Fibroblast of lung (primary cell): ENCODE measurements at regions not wholly inside any gene's neighbourhood (a gene's known extent, or its start where the extent isn't known, plus 50 kb on each side); places are given as distances from the start of the nearest gene placed in this dataset.

Experiments
- DNase-seq, 2 donors: peaks; one replicate each; pipeline versions ENCODE4 v3.0.0 to v3.0.0-alpha.2; 2010; ENCODE audit warnings: low read depth in 2 of 2
- H2AFZ ChIP-seq: 2 replicates; pipeline ENCODE4 v1.5.1; 2012; ENCODE audit warnings: low read length, control low read depth, inconsistent platforms
- H3K27ac ChIP-seq: 2 replicates; pipeline ENCODE4 v1.5.1; 2011; ENCODE audit warnings: low read length, control low read depth; ENCODE audit not compliant: insufficient read depth
- H3K27me3 ChIP-seq: 2 replicates; pipeline ENCODE4 v1.5.1; 2011; ENCODE audit warnings: mild to moderate bottlenecking, low read length; ENCODE audit not compliant: control insufficient read depth, insufficient read depth
- H3K36me3 ChIP-seq: 2 replicates; pipeline ENCODE4 v1.5.1; 2011; ENCODE audit warnings: low read length; ENCODE audit not compliant: control insufficient read depth, insufficient read depth
- H3K4me1 ChIP-seq: 2 replicates; pipeline ENCODE4 v1.5.1; 2011; ENCODE audit warnings: low read length; ENCODE audit not compliant: control insufficient read depth, insufficient read depth; ENCODE audit errors: extremely low read depth
- H3K4me2 ChIP-seq: 2 replicates; pipeline ENCODE4 v1.5.1; 2011; ENCODE audit warnings: low read length, control low read depth; ENCODE audit not compliant: insufficient read depth; ENCODE audit errors: extremely low read depth
- H3K4me3 ChIP-seq, 4 experiments: fragments of 200-600 bp in 1 of 4; sonication (generic) in 1 of 4; replicated peaks in 1 of 4; 2 replicates each; pipeline ENCODE4 v1.5.1; 2011 to 2016; ENCODE audit warnings: low read length in 4 of 4, low read depth in 3 of 4, mild to moderate bottlenecking in 3 of 4, control low read depth in 2 of 4, inconsistent platforms in 1 of 4, mixed read lengths in 1 of 4; ENCODE audit not compliant: insufficient read depth in 1 of 4; ENCODE audit errors: control extremely low read depth in 1 of 4
- H3K79me2 ChIP-seq: 2 replicates; pipeline ENCODE4 v1.5.1; 2012; ENCODE audit warnings: mild to moderate bottlenecking, low read length, inconsistent platforms; ENCODE audit not compliant: control insufficient read depth, insufficient read depth
- H3K9ac ChIP-seq: 2 replicates; pipeline ENCODE4 v1.5.1; 2011; ENCODE audit warnings: mild to moderate bottlenecking, low read length, control low read depth; ENCODE audit not compliant: insufficient read depth
- H3K9me3 ChIP-seq: 2 replicates; pipeline ENCODE4 v1.5.1; 2012; ENCODE audit warnings: low read depth, low read length; ENCODE audit not compliant: control insufficient read depth, insufficient read depth
- H4K20me1 ChIP-seq: 2 replicates; pipeline ENCODE4 v1.5.1; 2011; ENCODE audit warnings: low read length; ENCODE audit not compliant: control insufficient read depth, insufficient read depth; ENCODE audit errors: extremely low read depth
- EZH2 ChIP-seq: IDR thresholded peaks from 2 replicates; pipeline ENCODE4 v1.5.1; 2012; ENCODE audit warnings: low read length, control low read depth, mild to moderate bottlenecking; ENCODE audit errors: missing control alignments
- TF ChIP-seq, protein P1 (sequence below), 2 donors: IDR thresholded peaks in 1 of 2; conservative IDR thresholded peaks in 1 of 2; 1 replicate in 1 of 2; 2 replicates in 1 of 2; pipeline ENCODE4 v1.5.1; 2011 to 2012; ENCODE audit warnings: low read length in 2 of 2, control low read depth in 1 of 2, inconsistent platforms in 1 of 2, low read depth in 1 of 2, mild to moderate bottlenecking in 1 of 2

DNA sequence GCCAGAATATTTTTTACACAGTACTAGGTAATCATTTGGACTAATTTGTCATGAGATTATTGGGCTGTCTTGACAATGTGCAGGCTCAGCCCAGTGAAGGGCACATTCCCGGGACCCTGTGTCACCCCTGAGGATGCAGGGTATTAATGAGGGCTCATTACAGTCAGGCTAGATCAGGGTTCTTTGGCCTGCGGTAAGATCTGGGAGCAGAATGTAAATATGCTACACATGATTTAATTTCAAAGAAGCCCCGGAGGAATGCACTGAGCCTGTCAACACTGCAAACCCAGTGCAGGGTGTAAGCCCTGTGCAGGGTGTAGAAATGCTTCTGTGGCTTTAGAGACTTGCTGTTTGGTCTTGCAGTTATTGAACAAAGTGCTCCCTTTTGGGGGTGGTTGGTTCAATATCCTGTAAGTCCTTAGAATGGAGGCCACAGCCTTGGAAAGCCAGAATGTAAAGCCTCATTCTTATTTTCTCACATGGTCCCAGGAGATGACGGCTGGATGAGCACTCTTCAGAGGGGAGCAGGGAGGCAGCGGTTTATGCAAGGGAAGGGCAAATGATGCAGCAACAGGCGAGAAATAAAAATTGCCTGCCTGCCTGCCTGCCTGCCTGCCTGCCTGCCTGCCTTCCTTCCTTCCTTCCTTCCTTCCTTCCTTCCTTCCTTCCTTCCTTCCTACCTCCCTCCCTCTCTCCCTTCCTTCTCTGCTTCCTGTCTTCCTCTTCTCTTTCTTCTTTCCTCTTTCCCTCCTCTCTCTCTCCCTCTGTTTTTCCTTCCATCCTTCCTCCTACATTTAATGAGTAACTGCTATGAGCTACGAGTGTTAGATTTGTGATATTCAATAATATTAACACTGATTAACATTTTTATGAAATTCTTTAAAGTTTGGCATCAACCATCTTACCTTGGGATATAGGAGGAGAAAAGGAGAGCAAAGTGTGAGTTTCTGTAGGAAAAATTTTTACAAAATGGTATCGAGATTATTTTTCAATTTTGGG lies 148.8 kb downstream of the VAPA start:
- Histone ChIP-seq H3K36me3 (no peaks in the 10 kb centered on the region), H3K27me3 (no peaks in the 10 kb centered on the region), H3K27ac (no peak overlapping the region), H3K4me2 (no peak overlapping the region), H3K9me3 (no peaks in the 10 kb centered on the region), H3K9ac (no peak overlapping the region), H2AFZ (no peak overlapping the region), H4K20me1 (no peaks in the 10 kb centered on the region), H3K4me1 (peaks cover 7% of the 10 kb centered on the region), H3K79me2 (no peaks in the 10 kb centered on the region), H3K4me3 (no peak overlapping the region)
- DNase-seq: peak; percentile 36 to 65
- no peak for TF ChIP-seq EZH2
- TF ChIP-seq, protein P1, sequence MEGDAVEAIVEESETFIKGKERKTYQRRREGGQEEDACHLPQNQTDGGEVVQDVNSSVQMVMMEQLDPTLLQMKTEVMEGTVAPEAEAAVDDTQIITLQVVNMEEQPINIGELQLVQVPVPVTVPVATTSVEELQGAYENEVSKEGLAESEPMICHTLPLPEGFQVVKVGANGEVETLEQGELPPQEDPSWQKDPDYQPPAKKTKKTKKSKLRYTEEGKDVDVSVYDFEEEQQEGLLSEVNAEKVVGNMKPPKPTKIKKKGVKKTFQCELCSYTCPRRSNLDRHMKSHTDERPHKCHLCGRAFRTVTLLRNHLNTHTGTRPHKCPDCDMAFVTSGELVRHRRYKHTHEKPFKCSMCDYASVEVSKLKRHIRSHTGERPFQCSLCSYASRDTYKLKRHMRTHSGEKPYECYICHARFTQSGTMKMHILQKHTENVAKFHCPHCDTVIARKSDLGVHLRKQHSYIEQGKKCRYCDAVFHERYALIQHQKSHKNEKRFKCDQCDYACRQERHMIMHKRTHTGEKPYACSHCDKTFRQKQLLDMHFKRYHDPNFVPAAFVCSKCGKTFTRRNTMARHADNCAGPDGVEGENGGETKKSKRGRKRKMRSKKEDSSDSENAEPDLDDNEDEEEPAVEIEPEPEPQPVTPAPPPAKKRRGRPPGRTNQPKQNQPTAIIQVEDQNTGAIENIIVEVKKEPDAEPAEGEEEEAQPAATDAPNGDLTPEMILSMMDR (conservative IDR thresholded peaks at IDR 0.05 in 1 of 2, IDR thresholded peaks at IDR 0.05 in 1 of 2; ENCODE audit: low read depth in 1 of 2, low read length in 2 of 2): no peak

DNA sequence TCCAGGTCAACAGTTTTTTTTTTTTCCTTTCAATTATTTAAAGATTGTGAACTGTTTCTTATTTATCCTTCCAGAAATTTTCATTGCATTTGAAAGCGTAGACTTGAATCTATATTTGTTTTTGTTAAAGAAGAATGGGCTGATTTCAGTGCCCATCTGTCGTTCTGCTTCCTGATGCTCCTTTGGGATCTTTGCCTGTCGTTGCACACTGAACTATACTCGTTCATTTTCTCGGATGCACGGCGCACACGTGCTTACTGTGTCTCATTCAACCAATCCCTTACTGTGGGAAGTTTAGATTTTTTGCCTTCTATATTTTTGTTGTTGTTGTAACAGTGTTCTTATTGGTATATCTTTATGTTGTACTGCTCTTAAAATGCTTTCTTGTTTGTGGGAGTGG lies 149.7 kb downstream of the VAPA start:
- no peak for TF ChIP-seq EZH2
- TF ChIP-seq, protein P1 (conservative IDR thresholded peaks at IDR 0.05 in 1 of 2, IDR thresholded peaks at IDR 0.05 in 1 of 2; ENCODE audit: low read depth in 1 of 2, low read length in 2 of 2): no peak
- H3K9ac ChIP-seq: no peak overlapping the region
- no peaks in the 10 kb centered on the region for H3K79me2 ChIP-seq

DNA sequence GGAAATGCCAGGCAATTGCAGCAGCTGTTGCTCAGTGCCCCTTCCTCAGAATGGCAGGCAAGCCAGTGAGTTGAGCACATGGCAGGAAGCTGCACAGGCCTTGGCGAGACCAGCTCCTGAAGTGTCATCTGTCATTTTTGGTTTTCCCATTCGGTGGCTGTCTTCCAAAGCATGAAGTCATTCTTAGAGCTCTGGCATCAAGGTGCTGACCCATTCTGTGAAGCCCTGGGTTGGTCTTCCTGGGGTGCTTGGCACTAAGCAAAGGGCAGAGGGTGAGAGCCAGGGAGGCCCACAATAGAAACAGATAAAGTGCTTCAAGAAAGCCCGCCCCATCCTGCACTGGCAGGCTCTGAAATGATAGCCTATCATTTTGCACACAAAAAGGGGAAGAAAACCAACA lies 150.5 kb downstream of the VAPA start:
- no peak overlapping the region for H3K4me3 ChIP-seq
- H3K9me3 ChIP-seq: no peaks in the 10 kb centered on the region
- no peaks in the 10 kb centered on the region for H3K27me3 ChIP-seq
- H3K79me2 ChIP-seq: no peaks in the 10 kb centered on the region
- H3K36me3 ChIP-seq: no peaks in the 10 kb centered on the region
- H3K4me2 ChIP-seq: no peak overlapping the region
- no peak overlapping the region for H3K27ac ChIP-seq
- DNase-seq: no peak
- no peak overlapping the region for H2AFZ ChIP-seq
- H3K9ac ChIP-seq: no peak overlapping the region
- no peaks in the 10 kb centered on the region for H4K20me1 ChIP-seq
- TF ChIP-seq, protein P1 (conservative IDR thresholded peaks at IDR 0.05 in 1 of 2, IDR thresholded peaks at IDR 0.05 in 1 of 2; ENCODE audit: low read depth in 1 of 2, low read length in 2 of 2): no peak
- TF ChIP-seq EZH2: no peak
- no peaks in the 10 kb centered on the region for H3K4me1 ChIP-seq

More for the DNA sequence above, 149.7 kb downstream of the VAPA start:
- H3K27ac ChIP-seq: no peak overlapping the region
- no peak overlapping the region for H2AFZ ChIP-seq
- DNase-seq: no peak
- H3K9me3 ChIP-seq: no peaks in the 10 kb centered on the region
- H4K20me1 ChIP-seq: no peaks in the 10 kb centered on the region
- H3K4me1 ChIP-seq: peaks cover 5% of the 10 kb centered on the region
- no peaks in the 10 kb centered on the region for H3K36me3 ChIP-seq
- H3K4me3 ChIP-seq: no peak overlapping the region
- no peaks in the 10 kb centered on the region for H3K27me3 ChIP-seq
- no peak overlapping the region for H3K4me2 ChIP-seq
